ENCODE measurements at regions not wholly inside any gene's neighbourhood (a gene's known extent, or its start where the extent isn't known, plus 50 kb on each side); places are given as distances from the start of the nearest gene placed in this dataset.

DNA sequence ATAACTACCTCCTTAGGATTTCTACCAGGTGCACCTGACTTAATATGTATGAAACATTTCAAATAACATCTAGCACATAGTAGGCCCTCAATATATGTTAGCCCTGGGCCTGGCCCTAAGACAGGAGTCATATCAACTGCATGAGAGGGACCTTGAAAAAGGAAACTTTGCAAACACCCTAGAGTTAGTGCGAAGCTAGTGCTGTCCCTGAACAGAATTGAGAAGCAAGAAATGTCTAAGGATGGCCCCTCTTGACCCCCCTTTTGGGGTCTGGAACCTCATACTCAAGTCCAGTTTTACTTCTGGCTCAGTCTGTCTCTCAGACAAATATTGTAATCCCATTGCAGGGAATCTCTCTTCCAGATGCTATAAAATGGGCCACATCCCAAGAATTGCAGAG is 80.5 kb downstream of the CBLN1 start:
- TF ChIP-seq CTCF (conservative IDR thresholded peaks at IDR 0.05 in 1 of 2, IDR thresholded peaks at IDR 0.05 in 1 of 2; ENCODE audit: low read depth in 1 of 2, low read length in 2 of 2) (no peak), EZH2 (IDR thresholded peaks at IDR 0.05; ENCODE audit: low read length, missing control alignments) (no peak)

All from fibroblast of lung (primary cell).